Body of pancreas (tissue), 4 donors: ENCODE measurements at regions not wholly inside any gene's neighbourhood (a gene's known extent, or its start where the extent isn't known, plus 50 kb on each side); places are given as distances from the start of the nearest gene placed in this dataset.
"Not testable (repeated sequence)": the region's sequence is repeated elsewhere in the genome, so short reads cannot be mapped to it uniquely, and the experiment has no call there.

ENCODE experiments used
- ATAC-seq: fragments of 150-250 bp; one replicate; pipeline ENCODE4 v1.9.1; 2016
- DNase-seq, 4 donors: peaks; one replicate each; pipeline ENCODE4 v3.0.0-alpha.2; 2019
- H3K27ac ChIP-seq, 4 donors: fragments of 200-600 bp; sonication (generic); 1 replicate in 3 of 4; 2 replicates in 1 of 4; pipeline versions ENCODE4 v1.5.1 to v1.6.1; 2016 to 2019; ENCODE audit warnings: mild to moderate bottlenecking in 1 of 4, mixed read lengths in 1 of 4, moderate library complexity in 1 of 4
- H3K27me3 ChIP-seq, 2 donors: fragments of 200-600 bp; sonication (generic); one replicate each; pipeline ENCODE4 v1.6.0; 2016; ENCODE audit warnings: mild to moderate bottlenecking in 1 of 2
- H3K36me3 ChIP-seq, 2 donors: fragments of 200-600 bp; sonication (generic); replicated peaks in 1 of 2; 2 replicates each; pipeline ENCODE4 v1.5.1; 2016; ENCODE audit warnings: low read depth in 2 of 2; ENCODE audit not compliant: insufficient read depth in 1 of 2
- H3K4me1 ChIP-seq: fragments of 200-600 bp; sonication (generic); one replicate; pipeline ENCODE4 v1.6.0; 2016
- H3K4me3 ChIP-seq, 2 donors: fragments of 200-600 bp; sonication (generic); 1 replicate in 1 of 2; 2 replicates in 1 of 2; pipeline ENCODE4 v1.5.1; 2016 to 2019
- H3K9me3 ChIP-seq, 3 donors: fragments of 200-600 bp; sonication (generic); 1 replicate in 2 of 3; 2 replicates in 1 of 3; pipeline ENCODE4 v1.5.1; 2016
- WGBS, 2 donors: methylation state at CpG; one replicate each; pipeline ENCODE4 v1.1.5; 2017; 5-methylcytosine and 5-hydroxymethylcytosine counted together
- intact Hi-C: fragments of 100-400 bp; cut with DNase I; formaldehyde crosslinking; loops from one replicate; pipeline ENCODE4 v1.15.1; 2023

- H3K36me3 ChIP-seq, ATAC-seq, intact Hi-C loops, H3K4me3 ChIP-seq, H3K27me3 ChIP-seq, DNase-seq, H3K4me1 ChIP-seq, H3K9me3 ChIP-seq, H3K27ac ChIP-seq: not testable (repeated sequence)
- 72 to 94% methylated on average over 3 of the region's 5 CpGs for WGBS, 2 donors
These were observed 320.9 kb downstream of the BCL2L11 start for GRCh38 chr2:111441614-111442013.

- WGBS, 2 donors = 40% methylated on average over 4 of the region's 8 CpGs; no CpG with 5 or more reads in 1 of the 2 donors
- H3K27ac ChIP-seq, H3K4me1 ChIP-seq, intact Hi-C loops, H3K4me3 ChIP-seq, DNase-seq, H3K36me3 ChIP-seq, H3K9me3 ChIP-seq, H3K27me3 ChIP-seq: not testable (repeated sequence)
- ATAC-seq = peak; percentile 49
These were observed 322.2 kb downstream of the BCL2L11 start for GRCh38 chr2:111442767-111443454.

GRCh38 chr2:111444516-111444915 lies 323.8 kb downstream of the BCL2L11 start:
- DNase-seq, H3K9me3 ChIP-seq, H3K27ac ChIP-seq, intact Hi-C loops, H3K4me1 ChIP-seq, H3K27me3 ChIP-seq, H3K4me3 ChIP-seq, ATAC-seq, H3K36me3 ChIP-seq: not testable (repeated sequence)
- no CpG with 5 or more reads among the region's 2 CpGs for WGBS, 2 donors

GRCh38 chr2:111445191-111445929 lies 324.6 kb downstream of the BCL2L11 start:
- DNase-seq, H3K27me3 ChIP-seq, intact Hi-C loops, H3K27ac ChIP-seq, H3K9me3 ChIP-seq, H3K4me1 ChIP-seq, H3K36me3 ChIP-seq, ATAC-seq, H3K4me3 ChIP-seq: not testable (repeated sequence)
- WGBS, 2 donors = no CpG with 5 or more reads among the region's 7 CpGs

- DNase-seq, ATAC-seq, H3K27me3 ChIP-seq, H3K27ac ChIP-seq, H3K9me3 ChIP-seq, intact Hi-C loops, H3K4me1 ChIP-seq, H3K4me3 ChIP-seq, H3K36me3 ChIP-seq: not testable (repeated sequence)
- no CpG with 5 or more reads among the region's 10 CpGs for WGBS, 2 donors
These were observed 325.2 kb downstream of the BCL2L11 start for GRCh38 chr2:111445941-111446340.

GRCh38 chr2:111447482-111447881 lies 326.8 kb downstream of the BCL2L11 start:
- DNase-seq, intact Hi-C loops, H3K27ac ChIP-seq, H3K9me3 ChIP-seq, H3K27me3 ChIP-seq, H3K4me1 ChIP-seq, H3K4me3 ChIP-seq, H3K36me3 ChIP-seq, ATAC-seq: not testable (repeated sequence)
- WGBS, 2 donors = 85 to 86% methylated on average over 2 to 3 of the region's 5 CpGs

- ATAC-seq = not testable (repeated sequence)
These were observed 328.1 kb downstream of the BCL2L11 start for GRCh38 chr2:111448796-111449195.

GRCh38 chr2:111450526-111450925 lies 329.8 kb downstream of the BCL2L11 start:
- H3K4me3 ChIP-seq, H3K27ac ChIP-seq, ATAC-seq, H3K36me3 ChIP-seq, H3K4me1 ChIP-seq, H3K9me3 ChIP-seq, DNase-seq, intact Hi-C loops, H3K27me3 ChIP-seq: not testable (repeated sequence)
- WGBS, 2 donors = 35% methylated on average over 2 of the region's 6 CpGs; no CpG with 5 or more reads in 1 of the 2 donors

More at GRCh38 chr2:111448796-111449195, 328.1 kb downstream of the BCL2L11 start:
- H3K4me3 ChIP-seq, H3K4me1 ChIP-seq, H3K27me3 ChIP-seq, H3K9me3 ChIP-seq, H3K27ac ChIP-seq, DNase-seq, intact Hi-C loops, H3K36me3 ChIP-seq: not testable (repeated sequence)
- WGBS, 2 donors = no CpG with 5 or more reads among the region's 8 CpGs

- ATAC-seq, H3K36me3 ChIP-seq, H3K9me3 ChIP-seq, intact Hi-C loops, DNase-seq, H3K27me3 ChIP-seq, H3K4me1 ChIP-seq, H3K4me3 ChIP-seq: not testable (repeated sequence)
- H3K27ac ChIP-seq = peak overlapping the region in 1 of 4 donors; percentile 26
- 46 to 52% methylated on average over 2 of the region's 9 CpGs for WGBS, 2 donors
These were observed 331.0 kb downstream of the BCL2L11 start for GRCh38 chr2:111451692-111452199.

GRCh38 chr2:111452208-111452607 lies 331.5 kb downstream of the BCL2L11 start:
- 67 to 77% methylated on average over 2 to 3 of the region's 7 CpGs for WGBS, 2 donors
- intact Hi-C loops, H3K9me3 ChIP-seq, H3K27me3 ChIP-seq, H3K4me3 ChIP-seq, H3K4me1 ChIP-seq, ATAC-seq, DNase-seq, H3K36me3 ChIP-seq: not testable (repeated sequence)
- H3K27ac ChIP-seq = peak overlapping the region in 1 of 4 donors; percentile 26

GRCh38 chr2:111453308-111453707 lies 332.6 kb downstream of the BCL2L11 start:
- H3K4me3 ChIP-seq, H3K4me1 ChIP-seq, H3K27me3 ChIP-seq, H3K36me3 ChIP-seq, DNase-seq, ATAC-seq, intact Hi-C loops, H3K27ac ChIP-seq, H3K9me3 ChIP-seq: not testable (repeated sequence)
- no CpG with 5 or more reads among the region's 2 CpGs for WGBS, 2 donors

GRCh38 chr2:111453816-111454215 lies 333.1 kb downstream of the BCL2L11 start:
- no CpG with 5 or more reads among the region's 2 CpGs for WGBS, 2 donors
- ATAC-seq, H3K4me1 ChIP-seq, H3K4me3 ChIP-seq, H3K27ac ChIP-seq, intact Hi-C loops, H3K9me3 ChIP-seq, DNase-seq, H3K36me3 ChIP-seq, H3K27me3 ChIP-seq: not testable (repeated sequence)
